ENCODE measurements at regions not wholly inside any gene's neighbourhood (a gene's known extent, or its start where the extent isn't known, plus 50 kb on each side); places are given as distances from the start of the nearest gene placed in this dataset.

- no peak for TF ChIP-seq CTCF (IDR thresholded peaks at IDR 0.05)
- no peak for TF ChIP-seq POLR2A (IDR thresholded peaks at IDR 0.05)
- H3K4me1 ChIP-seq, result no peaks in the 10 kb centered on the region
- H3K9me3 ChIP-seq, result no peaks in the 10 kb centered on the region
- no peaks in the 10 kb centered on the region for H3K36me3 ChIP-seq
- DNase-seq, result no peak
- 82 to 94% methylated on average over 3 of the region's 3 CpGs for WGBS, 2 donors
- H3K27me3 ChIP-seq, result no peaks in the 10 kb centered on the region
- H3K4me3 ChIP-seq (replicated peaks in 1 of 3), result no peak overlapping the region
- no peak overlapping the region for H3K27ac ChIP-seq
- intact Hi-C loops (cut with DNase I), result no loop called here
Measured at GRCh38 chrX:142505839-142506238, 300.7 kb upstream of the MAGEC2 start.

- no peak overlapping the region for H3K27ac ChIP-seq
- no peak for TF ChIP-seq CTCF (IDR thresholded peaks at IDR 0.05)
- no peak for TF ChIP-seq POLR2A (IDR thresholded peaks at IDR 0.05)
- no peaks in the 10 kb centered on the region for H3K36me3 ChIP-seq
- H3K4me3 ChIP-seq (replicated peaks in 1 of 3), result no peak overlapping the region
- intact Hi-C loops (cut with DNase I), result no loop called here
- no peaks in the 10 kb centered on the region for H3K27me3 ChIP-seq
- H3K4me1 ChIP-seq, result no peaks in the 10 kb centered on the region
- WGBS, 2 donors, result 87% methylated on average over 5 of the region's 5 CpGs
- DNase-seq, result no peak
- no peaks in the 10 kb centered on the region for H3K9me3 ChIP-seq
Measured at GRCh38 chrX:142503967-142504643, 299.0 kb upstream of the MAGEC2 start.

GRCh38 chrX:142502441-142502840 is 297.4 kb upstream of the MAGEC2 start:
- Histone ChIP-seq H3K4me3 (replicated peaks in 1 of 3) (no peak overlapping the region), H3K4me1 (no peaks in the 10 kb centered on the region), H3K36me3 (no peaks in the 10 kb centered on the region), H3K27ac (no peak overlapping the region), H3K9me3 (no peaks in the 10 kb centered on the region), H3K27me3 (no peaks in the 10 kb centered on the region)
- intact Hi-C loops (cut with DNase I), result no loop called here
- no peak for DNase-seq
- WGBS, 2 donors, result 73 to 74% methylated on average over 2 of the region's 2 CpGs
- TF ChIP-seq POLR2A (IDR thresholded peaks at IDR 0.05), result no peak
- TF ChIP-seq CTCF (IDR thresholded peaks at IDR 0.05), result no peak

GRCh38 chrX:142499992-142500391 is 294.9 kb upstream of the MAGEC2 start:
- Histone ChIP-seq H3K9me3 (no peaks in the 10 kb centered on the region), H3K27ac (no peak overlapping the region), H3K4me1 (no peaks in the 10 kb centered on the region), H3K36me3 (no peaks in the 10 kb centered on the region), H3K27me3 (no peaks in the 10 kb centered on the region), H3K4me3 (replicated peaks in 1 of 3) (no peak overlapping the region)
- TF ChIP-seq POLR2A (IDR thresholded peaks at IDR 0.05) (no peak), CTCF (IDR thresholded peaks at IDR 0.05) (no peak)
- WGBS, 2 donors, result 95 to 96% methylated on average over 3 of the region's 3 CpGs
- intact Hi-C loops (cut with DNase I), result no loop called here
- DNase-seq, result no peak

GRCh38 chrX:142483965-142484364 is 278.9 kb upstream of the MAGEC2 start:
- intact Hi-C loops (cut with DNase I), result no loop called here
- Histone ChIP-seq H3K9me3 (no peaks in the 10 kb centered on the region), H3K4me3 (replicated peaks in 1 of 3) (no peak overlapping the region), H3K27me3 (no peaks in the 10 kb centered on the region), H3K27ac (no peak overlapping the region), H3K4me1 (no peaks in the 10 kb centered on the region), H3K36me3 (no peaks in the 10 kb centered on the region)
- TF ChIP-seq CTCF (IDR thresholded peaks at IDR 0.05), result no peak
- no peak for TF ChIP-seq POLR2A (IDR thresholded peaks at IDR 0.05)
- DNase-seq, result no peak
- WGBS, 2 donors, result 63 to 66% methylated on average over 2 of the region's 2 CpGs

All from thyroid gland (tissue), 4 donors.